NCI-H524 treated with DMSO at 0.1 percent for 48 hours (cell line): ENCODE measurements at regions not wholly inside any gene's neighbourhood (a gene's known extent, or its start where the extent isn't known, plus 50 kb on each side); places are given as distances from the start of the nearest gene placed in this dataset.

Experiments
- DNase-seq: peaks from one replicate; lab custom pipeline; 2025; lab: John Stamatoyannopoulos, UW

- DNase-seq = no peak
These were observed 221.1 kb upstream of the ZNF32 start for GRCh38 chr10:43869669-43870322.

DNA sequence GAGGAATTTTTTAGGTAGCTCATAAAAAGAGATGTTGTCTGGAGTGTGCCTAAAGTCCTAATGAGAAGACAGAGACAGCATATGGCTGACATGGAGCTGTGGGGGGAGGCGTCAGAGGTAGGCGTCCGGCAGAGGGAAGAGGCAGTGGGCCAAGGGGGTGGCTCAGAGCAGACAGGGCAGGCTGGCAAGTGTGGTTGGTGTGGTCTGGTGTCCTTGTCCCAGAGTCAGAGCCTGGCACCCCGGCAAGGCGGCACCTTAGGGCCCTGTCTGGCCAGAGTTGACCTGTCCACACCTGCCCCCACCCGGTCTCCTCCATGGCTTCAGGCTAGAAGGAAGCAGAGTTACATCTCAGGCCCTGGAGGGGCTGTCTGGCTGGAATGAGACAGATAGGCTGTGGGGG lies 220.3 kb upstream of the ZNF32 start:
- no peak for DNase-seq

DNA sequence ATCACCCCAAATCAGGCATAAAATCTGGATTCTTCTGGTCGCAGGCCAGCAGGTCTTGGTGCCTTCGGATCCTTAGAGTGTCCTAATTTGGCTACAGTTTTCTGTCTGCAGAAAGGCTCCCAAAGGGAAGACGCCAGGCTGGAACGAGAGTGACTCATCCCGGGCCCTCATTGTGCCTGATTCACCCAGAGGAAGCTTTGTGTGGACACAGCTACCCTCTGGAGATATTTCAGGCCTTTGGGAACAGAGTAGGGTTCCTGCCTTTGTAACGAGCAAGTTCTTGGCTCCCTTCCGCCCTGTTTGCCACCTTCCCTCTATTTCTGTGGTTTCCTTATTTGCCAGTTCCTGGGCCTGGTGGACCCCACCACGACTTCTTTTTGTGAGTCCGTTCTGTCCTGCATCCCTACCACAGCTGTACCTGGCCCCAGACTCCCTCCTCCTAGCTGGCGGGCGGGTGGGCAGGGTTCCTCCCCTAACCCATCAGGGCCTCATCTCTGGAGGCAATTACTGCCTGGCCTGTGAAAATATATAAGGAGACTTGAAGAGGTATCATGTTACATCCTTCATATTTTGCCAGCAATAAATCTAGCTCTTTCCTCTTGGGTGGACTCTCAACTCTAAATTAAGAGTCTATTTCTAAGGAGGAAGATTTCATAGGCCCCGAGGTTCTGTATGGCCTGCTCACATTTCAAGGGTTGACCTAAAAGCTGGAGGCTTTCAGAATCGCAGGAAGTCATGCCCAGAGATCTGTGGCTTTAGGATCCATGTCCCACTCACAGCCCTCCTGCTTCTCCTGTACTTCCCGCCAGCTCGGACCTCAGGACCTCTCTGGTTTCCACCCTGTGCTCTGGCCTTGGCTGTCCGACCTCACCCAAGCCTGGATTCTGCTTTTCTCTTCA lies 219.2 kb upstream of the ZNF32 start:
- no peak for DNase-seq

DNA sequence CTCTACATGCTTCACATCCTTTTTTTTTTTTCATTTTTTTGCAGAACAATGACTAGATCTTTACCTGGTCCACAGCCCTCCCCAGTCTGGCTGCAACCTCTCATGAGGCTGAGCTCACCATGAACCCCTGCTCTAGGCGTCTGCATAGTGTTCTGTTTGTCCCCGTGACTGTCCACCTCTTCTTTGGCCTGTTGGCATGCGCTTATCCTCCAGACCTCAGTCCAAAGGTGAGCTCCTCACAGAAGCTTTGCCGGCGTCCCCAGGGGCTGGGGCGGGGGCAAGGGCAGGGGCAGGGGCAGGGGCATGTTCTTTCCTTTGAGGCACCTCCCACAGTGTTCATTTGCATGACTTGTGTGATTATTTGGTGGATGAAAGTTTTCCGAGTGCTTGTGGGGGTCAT lies 218.4 kb upstream of the ZNF32 start:
- DNase-seq = no peak

DNA sequence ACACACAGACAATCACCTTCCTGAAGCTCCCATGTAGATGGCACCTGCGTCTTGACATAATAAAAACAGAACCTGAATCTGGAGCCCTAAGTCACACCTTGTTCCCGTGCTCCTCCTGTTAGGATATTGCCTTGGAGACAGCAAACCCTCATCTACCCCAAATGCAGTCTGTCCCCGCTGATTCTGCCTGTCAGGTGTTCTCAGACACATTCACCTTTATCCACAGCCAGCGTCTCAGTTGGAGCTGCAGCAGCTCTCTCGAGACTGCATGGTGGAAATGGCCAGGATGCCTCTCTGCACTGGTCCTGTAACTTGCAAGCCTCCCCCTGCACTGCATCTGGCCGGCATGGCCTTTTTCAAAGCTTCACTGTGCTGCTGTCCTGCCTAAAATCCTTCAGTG lies 218.0 kb upstream of the ZNF32 start:
- no peak for DNase-seq

- DNase-seq = no peak
These were observed 216.8 kb upstream of the ZNF32 start for GRCh38 chr10:43865265-43866135.

- DNase-seq = no peak
These were observed 216.0 kb upstream of the ZNF32 start for GRCh38 chr10:43864656-43865055.

DNA sequence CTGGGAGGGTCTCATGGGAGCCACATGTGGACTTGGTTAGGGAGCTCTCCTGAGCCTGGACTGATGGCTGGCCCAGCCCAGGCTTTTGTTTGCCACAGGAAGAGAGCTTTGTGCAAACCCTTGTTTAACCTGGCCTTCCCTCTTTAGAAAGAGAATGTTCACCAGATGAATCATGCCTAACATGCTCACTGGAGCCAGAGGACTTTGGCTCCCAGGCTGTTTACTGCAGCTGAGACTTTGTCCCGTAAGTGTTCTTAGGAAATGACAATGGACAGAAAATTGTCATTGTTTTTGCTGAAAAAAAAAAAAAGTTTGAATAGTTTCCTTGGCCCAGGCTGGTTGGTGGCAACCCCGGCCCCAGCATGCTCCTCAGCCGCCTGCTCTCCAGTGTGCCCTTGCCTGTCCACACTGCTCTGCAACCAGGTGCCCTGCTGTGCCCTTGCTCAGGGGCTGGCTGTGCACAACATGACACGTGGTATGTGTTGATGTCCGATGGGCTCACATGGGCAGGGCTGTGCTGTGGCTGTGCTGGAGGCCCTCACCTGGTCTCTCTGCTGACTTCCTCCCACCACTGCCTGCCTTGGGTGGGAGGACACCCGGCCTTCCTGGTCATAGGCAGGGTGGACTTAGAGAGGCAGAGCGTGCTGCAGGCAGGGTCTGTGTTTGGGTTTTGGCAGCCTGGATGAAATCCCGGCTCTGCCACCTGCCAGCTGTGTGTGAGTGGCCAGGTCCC lies 215.3 kb upstream of the ZNF32 start:
- no peak for DNase-seq

DNA sequence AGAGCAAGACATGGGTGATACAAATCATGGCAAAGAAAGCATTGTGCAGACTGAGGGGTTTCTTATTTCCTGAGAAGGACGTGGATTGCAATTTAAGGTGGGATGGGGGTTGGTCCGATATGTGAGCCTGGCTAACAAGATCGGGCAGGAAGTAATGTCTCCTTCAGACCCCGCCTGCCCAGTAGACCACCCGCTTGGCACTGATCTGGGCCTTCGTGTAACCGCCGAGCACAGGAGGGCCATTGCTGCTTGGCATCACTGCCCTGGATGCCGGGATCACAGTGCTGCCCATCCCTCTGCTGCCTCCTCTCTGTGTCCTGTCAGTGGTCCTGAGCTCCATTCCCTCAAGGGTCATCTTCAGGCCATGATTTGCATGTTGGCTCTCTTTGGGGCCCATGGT lies 214.6 kb upstream of the ZNF32 start:
- no peak for DNase-seq

- DNase-seq = no peak
These were observed 214.1 kb upstream of the ZNF32 start for GRCh38 chr10:43862756-43863155.

DNA sequence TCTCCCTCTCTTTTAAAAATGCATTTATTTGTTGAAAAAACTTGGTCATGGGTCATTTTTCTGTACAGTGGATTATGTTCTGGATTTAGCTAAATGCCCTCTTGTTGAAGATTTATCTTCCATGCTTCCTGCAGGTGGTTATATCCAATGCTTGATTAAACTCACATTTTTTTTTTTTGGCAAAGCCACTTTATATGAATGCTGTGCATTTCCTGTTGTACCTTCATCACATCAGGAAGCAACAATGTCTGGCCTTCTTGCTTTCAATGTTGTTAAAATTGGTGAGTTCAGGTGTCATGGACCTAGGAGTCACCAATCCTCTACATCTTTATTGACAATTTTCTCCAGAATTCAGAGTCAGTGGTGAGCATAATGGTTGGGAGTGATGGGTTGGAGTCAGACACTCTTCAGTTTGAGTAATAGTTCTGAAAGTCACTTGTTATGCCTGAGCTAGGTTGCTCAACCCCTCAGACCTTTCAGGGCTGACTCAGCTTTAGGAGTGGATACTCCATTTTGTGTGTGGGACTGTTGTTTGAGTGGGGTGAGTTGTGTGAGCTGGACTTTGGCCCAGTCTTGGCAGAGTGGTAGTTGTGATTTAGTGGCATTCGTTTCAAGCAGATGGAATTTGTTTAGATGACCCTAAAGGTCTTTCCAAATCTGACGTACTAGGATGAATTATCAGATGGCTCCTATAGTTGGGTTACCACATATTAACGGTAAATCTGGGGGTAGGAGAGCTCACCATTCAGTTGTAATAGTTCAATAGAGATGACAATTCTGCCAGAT lies 213.5 kb upstream of the ZNF32 start:
- no peak for DNase-seq

GRCh38 chr10:43859016-43859525 lies 210.4 kb upstream of the ZNF32 start:
- DNase-seq = no peak

- DNase-seq = no peak
These were observed 209.2 kb upstream of the ZNF32 start for GRCh38 chr10:43857931-43858315.

DNA sequence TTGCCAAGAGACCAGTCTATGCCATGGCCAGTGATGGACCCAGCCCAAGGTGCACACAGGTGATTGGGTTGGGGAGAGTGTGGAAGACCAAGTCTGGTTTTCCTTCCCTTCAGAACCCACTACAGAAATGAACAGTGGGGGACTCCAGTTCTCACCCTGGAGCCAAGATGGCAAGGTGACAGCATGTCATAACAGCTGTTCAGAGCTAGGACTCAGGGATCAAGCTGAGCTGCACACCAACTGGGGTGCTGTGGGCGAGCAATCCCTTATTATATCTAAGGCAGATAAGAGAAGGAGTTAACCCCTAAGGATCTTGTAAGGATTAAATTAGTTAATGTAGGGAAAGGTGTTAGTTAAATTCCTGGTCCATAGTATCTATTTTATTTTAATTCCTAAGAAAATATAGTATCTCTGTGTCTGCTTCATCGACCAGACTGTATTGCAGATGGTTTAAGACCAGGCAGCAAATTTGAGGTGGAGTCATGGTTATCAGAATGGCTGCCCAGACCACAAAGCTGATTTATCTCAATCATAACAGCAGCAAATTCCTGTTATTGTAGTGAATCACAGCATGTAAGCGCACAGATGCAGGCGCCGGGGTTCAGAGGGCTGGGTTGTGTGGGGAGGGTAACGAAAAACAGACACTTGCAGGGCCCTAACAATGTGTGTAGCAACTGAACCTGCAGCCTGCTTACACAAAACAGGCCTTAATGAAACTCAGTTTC lies 208.7 kb upstream of the ZNF32 start:
- peak; percentile 1 for DNase-seq

GRCh38 chr10:43856299-43856698 lies 207.6 kb upstream of the ZNF32 start:
- DNase-seq = no peak

DNA sequence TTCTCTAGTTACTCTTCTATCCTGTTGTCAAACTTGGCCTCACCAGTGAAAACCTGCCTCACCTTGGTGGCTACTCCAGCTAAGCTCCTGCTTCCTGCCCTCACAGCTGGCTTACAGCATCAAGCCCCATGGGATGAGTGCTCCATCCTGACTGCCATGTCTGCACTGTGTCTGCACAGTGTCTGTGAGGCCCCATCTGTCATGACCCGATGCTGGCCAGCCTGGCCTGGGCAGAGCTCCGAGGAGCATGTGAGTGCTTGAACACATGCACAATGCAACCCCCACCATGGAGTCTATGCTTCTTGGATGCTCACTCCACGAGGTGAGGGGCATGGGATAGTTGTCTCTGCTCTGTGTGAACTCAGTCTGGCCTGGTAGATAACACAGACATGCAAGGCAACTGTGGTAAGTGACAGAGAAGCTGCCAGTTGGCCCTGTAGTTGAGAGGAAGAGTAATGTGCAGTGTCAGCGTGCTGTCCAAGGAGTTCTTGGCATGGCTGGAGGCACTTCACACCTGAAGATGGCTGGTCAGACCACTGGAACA lies 207.1 kb upstream of the ZNF32 start:
- DNase-seq = peak; percentile 4

DNA sequence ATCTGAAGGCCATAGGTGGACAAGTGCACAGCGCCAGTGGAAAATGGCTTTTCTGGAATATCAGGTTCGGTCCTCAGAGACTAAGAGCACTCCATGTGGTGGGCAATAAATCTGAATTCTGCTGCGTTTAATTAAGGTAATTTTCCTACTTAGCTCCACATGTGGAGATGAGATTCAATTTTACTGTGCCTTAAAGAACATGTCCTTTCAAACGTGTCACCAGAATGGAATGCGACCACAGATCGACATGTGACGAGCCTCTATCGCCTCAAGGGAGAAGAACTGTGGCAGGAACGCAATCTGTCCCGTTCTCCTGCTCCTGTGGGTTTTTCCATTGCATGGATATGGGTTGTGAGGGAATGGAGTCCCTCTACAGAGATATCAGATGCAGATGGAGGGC lies 205.3 kb upstream of the ZNF32 start:
- no peak for DNase-seq

DNA sequence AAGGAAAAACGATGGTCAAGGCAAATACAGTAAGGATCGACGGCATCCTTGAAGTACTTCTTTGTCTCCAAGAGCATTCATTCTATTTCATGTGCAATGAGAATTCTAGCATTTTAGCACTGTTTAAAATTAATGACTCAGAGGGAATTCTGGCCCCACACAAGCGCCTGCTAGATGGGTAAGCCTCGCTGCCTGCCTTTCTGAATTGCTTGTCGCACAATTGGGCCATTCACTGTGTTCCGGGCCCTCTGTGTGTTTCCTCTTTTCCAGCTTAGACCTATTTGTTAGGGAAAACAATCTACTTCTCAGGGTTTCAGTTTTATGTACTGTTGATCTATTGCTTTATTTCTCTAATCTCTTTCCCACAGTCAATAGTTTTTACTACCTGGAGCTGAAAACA lies 204.7 kb upstream of the ZNF32 start:
- no peak for DNase-seq

- DNase-seq = no peak
These were observed 204.0 kb upstream of the ZNF32 start for GRCh38 chr10:43852644-43853214.

- peak; percentile 46 for DNase-seq
These were observed 203.5 kb upstream of the ZNF32 start for GRCh38 chr10:43852149-43852548.
